ENCODE measurements at regions not wholly inside any gene's neighbourhood (a gene's known extent, or its start where the extent isn't known, plus 50 kb on each side); places are given as distances from the start of the nearest gene placed in this dataset.

GRCh38 chr3:3519266-3519665 is 280.0 kb upstream of the LRRN1 start:
- TF ChIP-seq TAF1 (IDR thresholded peaks at IDR 0.05; ENCODE audit: low read depth, low read length) = no peak
- DNase-seq (ENCODE audit: insufficient read length, low spot score) = no peak
- FAIRE-seq = no peak

GRCh38 chr3:3516996-3517395 is 282.2 kb upstream of the LRRN1 start:
- no peak for FAIRE-seq

GRCh38 chr3:3516384-3516783 is 282.8 kb upstream of the LRRN1 start:
- TF ChIP-seq POLR2A (IDR thresholded peaks at IDR 0.05; ENCODE audit: low read depth, low read length) (no peak), POU2F2 (IDR thresholded peaks at IDR 0.05; ENCODE audit: low read depth, low read length) (no peak), SPI1 (IDR thresholded peaks at IDR 0.05; ENCODE audit: low read depth, low read length) (no peak), POLR2AphosphoS5 (IDR thresholded peaks at IDR 0.05; ENCODE audit: low read depth, low read length) (no peak), PAX5 (IDR thresholded peaks at IDR 0.05; ENCODE audit: insufficient read depth, low read length, severe bottlenecking) (no peak), TAF1 (IDR thresholded peaks at IDR 0.05; ENCODE audit: low read depth, low read length) (no peak)
- no peak for DNase-seq (ENCODE audit: insufficient read length, low spot score)
- no peak for FAIRE-seq

More at GRCh38 chr3:3516996-3517395, 282.2 kb upstream of the LRRN1 start:
- TF ChIP-seq POU2F2 (IDR thresholded peaks at IDR 0.05; ENCODE audit: low read depth, low read length) = no peak
- no peak for DNase-seq (ENCODE audit: insufficient read length, low spot score)

GRCh38 chr3:3509665-3510064 is 289.6 kb upstream of the LRRN1 start:
- no peak for DNase-seq (ENCODE audit: insufficient read length, low spot score)
- FAIRE-seq = no peak
- TF ChIP-seq POLR2A (IDR thresholded peaks at IDR 0.05; ENCODE audit: low read depth, low read length) = no peak
- no peak for TF ChIP-seq POLR2AphosphoS5 (IDR thresholded peaks at IDR 0.05; ENCODE audit: low read depth, low read length)
- TF ChIP-seq PAX5 (IDR thresholded peaks at IDR 0.05; ENCODE audit: insufficient read depth, low read length, severe bottlenecking) = no peak
- no peak for TF ChIP-seq POU2F2 (IDR thresholded peaks at IDR 0.05; ENCODE audit: low read depth, low read length)
- no peak for TF ChIP-seq TAF1 (IDR thresholded peaks at IDR 0.05; ENCODE audit: low read depth, low read length)
- TF ChIP-seq SPI1 (IDR thresholded peaks at IDR 0.05; ENCODE audit: low read depth, low read length) = no peak

- no peak for TF ChIP-seq POLR2AphosphoS5 (IDR thresholded peaks at IDR 0.05; ENCODE audit: low read depth, low read length)
- TF ChIP-seq SPI1 (IDR thresholded peaks at IDR 0.05; ENCODE audit: low read depth, low read length) = no peak
- TF ChIP-seq POU2F2 (IDR thresholded peaks at IDR 0.05; ENCODE audit: low read depth, low read length) = no peak
- no peak for TF ChIP-seq POLR2A (IDR thresholded peaks at IDR 0.05; ENCODE audit: low read depth, low read length)
- TF ChIP-seq PAX5 (IDR thresholded peaks at IDR 0.05; ENCODE audit: insufficient read depth, low read length, severe bottlenecking) = no peak
- no peak for TF ChIP-seq TAF1 (IDR thresholded peaks at IDR 0.05; ENCODE audit: low read depth, low read length)
- FAIRE-seq = no peak
- DNase-seq (ENCODE audit: insufficient read length, low spot score) = no peak
Measured at GRCh38 chr3:3504686-3505085, 294.5 kb upstream of the LRRN1 start.

- FAIRE-seq = no peak
- no peak for DNase-seq (ENCODE audit: insufficient read length, low spot score)
- TF ChIP-seq POLR2AphosphoS5 (IDR thresholded peaks at IDR 0.05; ENCODE audit: low read depth, low read length) (no peak), TAF1 (IDR thresholded peaks at IDR 0.05; ENCODE audit: low read depth, low read length) (no peak), POU2F2 (IDR thresholded peaks at IDR 0.05; ENCODE audit: low read depth, low read length) (no peak), PAX5 (IDR thresholded peaks at IDR 0.05; ENCODE audit: insufficient read depth, low read length, severe bottlenecking) (no peak), POLR2A (IDR thresholded peaks at IDR 0.05; ENCODE audit: low read depth, low read length) (no peak), SPI1 (IDR thresholded peaks at IDR 0.05; ENCODE audit: low read depth, low read length) (no peak)
Measured at GRCh38 chr3:3503411-3503810, 295.8 kb upstream of the LRRN1 start.

- FAIRE-seq = no peak
- TF ChIP-seq POLR2AphosphoS5 (IDR thresholded peaks at IDR 0.05; ENCODE audit: low read depth, low read length) = no peak
- TF ChIP-seq PAX5 (IDR thresholded peaks at IDR 0.05; ENCODE audit: insufficient read depth, low read length, severe bottlenecking) = no peak
- TF ChIP-seq POU2F2 (IDR thresholded peaks at IDR 0.05; ENCODE audit: low read depth, low read length) = no peak
- TF ChIP-seq POLR2A (IDR thresholded peaks at IDR 0.05; ENCODE audit: low read depth, low read length) = no peak
- no peak for TF ChIP-seq TAF1 (IDR thresholded peaks at IDR 0.05; ENCODE audit: low read depth, low read length)
- no peak for TF ChIP-seq SPI1 (IDR thresholded peaks at IDR 0.05; ENCODE audit: low read depth, low read length)
Measured at GRCh38 chr3:3499987-3500386, 299.2 kb upstream of the LRRN1 start.

GRCh38 chr3:3499012-3499562 is 300.1 kb upstream of the LRRN1 start:
- no peak for DNase-seq (ENCODE audit: insufficient read length, low spot score)
- FAIRE-seq = no peak
- TF ChIP-seq SPI1 (IDR thresholded peaks at IDR 0.05; ENCODE audit: low read depth, low read length) (no peak), POLR2AphosphoS5 (IDR thresholded peaks at IDR 0.05; ENCODE audit: low read depth, low read length) (no peak), POU2F2 (IDR thresholded peaks at IDR 0.05; ENCODE audit: low read depth, low read length) (no peak), TAF1 (IDR thresholded peaks at IDR 0.05; ENCODE audit: low read depth, low read length) (no peak), POLR2A (IDR thresholded peaks at IDR 0.05; ENCODE audit: low read depth, low read length) (no peak), PAX5 (IDR thresholded peaks at IDR 0.05; ENCODE audit: insufficient read depth, low read length, severe bottlenecking) (no peak)

More at GRCh38 chr3:3499987-3500386, 299.2 kb upstream of the LRRN1 start:
- DNase-seq (ENCODE audit: insufficient read length, low spot score) = no peak

- no peak for TF ChIP-seq PAX5 (IDR thresholded peaks at IDR 0.05; ENCODE audit: insufficient read depth, low read length, severe bottlenecking)
- TF ChIP-seq SPI1 (IDR thresholded peaks at IDR 0.05; ENCODE audit: low read depth, low read length) = no peak
- TF ChIP-seq POLR2A (IDR thresholded peaks at IDR 0.05; ENCODE audit: low read depth, low read length) = no peak
- no peak for TF ChIP-seq TAF1 (IDR thresholded peaks at IDR 0.05; ENCODE audit: low read depth, low read length)
- no peak for TF ChIP-seq POU2F2 (IDR thresholded peaks at IDR 0.05; ENCODE audit: low read depth, low read length)
- no peak for TF ChIP-seq POLR2AphosphoS5 (IDR thresholded peaks at IDR 0.05; ENCODE audit: low read depth, low read length)
- FAIRE-seq (no peak), DNase-seq (ENCODE audit: insufficient read length, low spot score) (no peak)
Measured at GRCh38 chr3:3495611-3496010, 303.6 kb upstream of the LRRN1 start.

- FAIRE-seq (no peak), DNase-seq (ENCODE audit: insufficient read length, low spot score) (no peak)
- TF ChIP-seq POLR2AphosphoS5 (IDR thresholded peaks at IDR 0.05; ENCODE audit: low read depth, low read length) (no peak), SPI1 (IDR thresholded peaks at IDR 0.05; ENCODE audit: low read depth, low read length) (no peak)
Measured at GRCh38 chr3:3476669-3477068, 297.2 kb upstream of the CRBN start.
